B cell (primary cell): ENCODE measurements at regions not wholly inside any gene's neighbourhood (a gene's known extent, or its start where the extent isn't known, plus 50 kb on each side); places are given as distances from the start of the nearest gene placed in this dataset.

Experiments used
- ATAC-seq: fragments of 200-7000 bp; cut with Tn5 transposase; one replicate; pipeline ENCODE4 v1.10.0; 2021; ENCODE audit warnings: low read depth, mild to moderate bottlenecking, moderate number of reproducible peaks, moderate library complexity
- CTCF ChIA-PET: fragments of 350-600 bp; sonication (Branson Sonifier 250); formaldehyde crosslinking; loops from one replicate; lab custom pipeline; 2021; ENCODE audit warnings: antibody characterized with exemption, inconsistent platforms; lab: Charles Lee
- POLR2A ChIA-PET: fragments of 350-600 bp; sonication (Branson Sonifier 250); formaldehyde crosslinking; loops from one replicate; lab custom pipeline; 2021; ENCODE audit warnings: antibody characterized with exemption; lab: Charles Lee
- DNase-seq: peaks from one replicate; pipeline ENCODE4 v3.0.0; 2013
- H2AFZ ChIP-seq: 2 replicates; pipeline ENCODE4 v1.6.1; 2012; ENCODE audit warnings: mild to moderate bottlenecking, low read depth, low read length; ENCODE audit not compliant: insufficient read depth, poor library complexity, severe bottlenecking
- H3K27ac ChIP-seq, 2 donors: 1 replicate in 1 of 2; 2 replicates in 1 of 2; pipeline ENCODE4 v1.5.1; 2012 to 2013; ENCODE audit warnings: low read length in 2 of 2, mild to moderate bottlenecking in 2 of 2, moderate library complexity in 1 of 2
- H3K27me3 ChIP-seq, 4 experiments: fragments of 200-600 bp in 1 of 4; sonication (generic) in 1 of 4; replicated peaks in 1 of 4; 1 replicate in 2 of 4; 2 replicates in 2 of 4; pipeline versions ENCODE4 v1.6.1 to v1.7.0; 2013 to 2016; ENCODE audit warnings: low read length in 3 of 4, mild to moderate bottlenecking in 2 of 4, mixed read lengths in 1 of 4, moderate library complexity in 1 of 4; ENCODE audit not compliant: insufficient read depth in 4 of 4, control insufficient read depth in 3 of 4; ENCODE audit errors: control extremely low read depth in 1 of 4
- H3K36me3 ChIP-seq, 2 experiments: replicated peaks in 1 of 2; 1 replicate in 1 of 2; 2 replicates in 1 of 2; pipeline versions ENCODE4 v1.6.1 to v1.7.1; 2013; ENCODE audit warnings: low read length in 1 of 2; ENCODE audit not compliant: insufficient read depth in 2 of 2, control insufficient read depth in 1 of 2; ENCODE audit errors: control extremely low read depth in 1 of 2, extremely low read depth in 1 of 2
- H3K4me1 ChIP-seq, 2 donors: fragments of 200-600 bp in 1 of 2; sonication (generic) in 1 of 2; 1 replicate in 1 of 2; 2 replicates in 1 of 2; pipeline versions ENCODE4 v1.5.1 to v1.6.1; 2013 to 2017; ENCODE audit warnings: low read length in 2 of 2; ENCODE audit not compliant: control insufficient read depth in 2 of 2, insufficient read depth in 2 of 2
- H3K4me2 ChIP-seq: replicated peaks from 2 replicates; pipeline ENCODE3; 2012; ENCODE audit warnings: mild to moderate bottlenecking, low read depth, low read length; ENCODE audit not compliant: poor library complexity, severe bottlenecking
- H3K4me3 ChIP-seq, 5 experiments: fragments of 200-600 bp in 1 of 5; sonication (generic) in 1 of 5; 1 replicate in 3 of 5; 2 replicates in 2 of 5; pipeline versions ENCODE4 v1.5.1 to v1.7.0; 2011 to 2016; ENCODE audit warnings: low read length in 4 of 5, mild to moderate bottlenecking in 4 of 5, low read depth in 2 of 5, control low read depth in 1 of 5, moderate library complexity in 1 of 5; ENCODE audit not compliant: insufficient read depth in 1 of 5; ENCODE audit errors: control extremely low read depth in 1 of 5, extremely low read depth in 1 of 5
- H3K79me2 ChIP-seq: fragments of 200-600 bp; sonication (generic); one replicate; pipeline ENCODE4 v1.6.0; 2016; ENCODE audit warnings: low read length; ENCODE audit not compliant: control insufficient read depth, insufficient read depth
- H3K9ac ChIP-seq: fragments of 200-600 bp; sonication (generic); 2 replicates; pipeline ENCODE4 v1.6.1; 2017; ENCODE audit warnings: mild to moderate bottlenecking, low read length, moderate library complexity
- H3K9me3 ChIP-seq, 3 donors: one replicate each; pipeline versions ENCODE4 v1.6.1 to v1.7.1; 2013; ENCODE audit warnings: low read length in 2 of 3; ENCODE audit not compliant: control insufficient read depth in 2 of 3, insufficient read depth in 1 of 3; ENCODE audit errors: control extremely low read depth in 1 of 3
- H4K20me1 ChIP-seq: 2 replicates; pipeline ENCODE4 v1.6.0; 2012; ENCODE audit warnings: mild to moderate bottlenecking, low read length; ENCODE audit not compliant: insufficient read depth, control insufficient read depth, poor library complexity, severe bottlenecking
- H3K27ac Mint-ChIP-seq: one replicate; pipeline ENCODE4 v1.8.0; 2021; ENCODE audit warnings: mixed read lengths
- H3K27me3 Mint-ChIP-seq: one replicate; pipeline ENCODE4 v1.8.0; 2021; ENCODE audit warnings: mixed read lengths
- H3K4me1 Mint-ChIP-seq: one replicate; pipeline ENCODE4 v1.8.0; 2021; ENCODE audit warnings: mixed read lengths
- H3K4me3 Mint-ChIP-seq: one replicate; pipeline ENCODE4 v1.8.0; 2021; ENCODE audit warnings: mixed read lengths
- H3K9me3 Mint-ChIP-seq: one replicate; pipeline ENCODE4 v1.8.0; 2022; ENCODE audit warnings: mixed read lengths; ENCODE audit not compliant: insufficient read depth
- EZH2 ChIP-seq: IDR thresholded peaks from 2 replicates; pipeline ENCODE4 v1.6.1; 2012; ENCODE audit warnings: borderline replicate concordance, low read depth, mild to moderate bottlenecking, moderate library complexity, low read length; ENCODE audit not compliant: insufficient read depth, poor library complexity, severe bottlenecking
- WGBS: methylation state at CpG from one replicate; pipeline ENCODE4 v1.1.5; 2013; ENCODE audit warnings: missing lambda C conversion rate; ENCODE audit not compliant: insufficient coverage; 5-methylcytosine and 5-hydroxymethylcytosine counted together
- intact Hi-C: fragments of 100-400 bp; cut with micrococcal nuclease; formaldehyde crosslinking; loops from one replicate; pipeline ENCODE4 v1.10.0; 2022
- TF ChIP-seq, protein P1 (sequence below): fragments of 200-600 bp; IDR thresholded peaks from one replicate; pipeline ENCODE4 v1.8.0; 2022; ENCODE audit warnings: antibody characterized with exemption, mild to moderate bottlenecking

DNA sequence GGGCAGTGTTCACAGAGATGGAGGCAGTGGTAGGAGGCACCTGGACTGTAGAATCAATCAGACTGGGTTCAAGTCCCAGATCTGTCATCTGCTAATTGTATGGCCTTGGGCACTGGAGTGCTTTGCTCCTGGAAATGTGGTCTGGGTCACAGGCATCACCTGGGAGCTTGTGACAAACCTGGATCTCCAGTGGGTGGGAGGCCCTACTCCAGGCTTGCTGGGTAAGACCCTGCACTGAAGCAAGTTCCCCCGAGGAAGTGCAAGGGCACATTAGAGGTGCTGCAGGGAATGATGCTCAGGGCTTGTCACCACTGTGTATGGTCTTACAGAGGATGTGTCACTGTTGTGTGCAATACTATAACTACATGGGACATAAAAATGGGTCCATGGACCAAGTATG, 220.5 kb upstream of the ID2 start:
- Histone ChIP-seq H3K27me3 (peaks cover 0 to 92% (median 62%) of the 10 kb centered on the region in 4 experiments), H3K4me2 (no peak overlapping the region), H3K27ac (no peak overlapping the region), H3K79me2 (no peaks in the 10 kb centered on the region), H3K9me3 (peaks cover 0 to 19% (median 0%) of the 10 kb centered on the region in 3 donors), H3K4me1 (peaks cover 11 to 12% of the 10 kb centered on the region in 2 donors), H3K36me3 (no peaks in the 10 kb centered on the region), H2AFZ (no peak overlapping the region), H3K9ac (no peak overlapping the region), H3K4me3 (no peak overlapping the region), H4K20me1 (no peaks in the 10 kb centered on the region)
- no peak for DNase-seq
- Mint-ChIP-seq H3K27me3 (peaks cover 88% of the 10 kb centered on the region), H3K27ac (no peak overlapping the region), H3K4me3 (no peak overlapping the region), H3K4me1 (peaks cover 10% of the 10 kb centered on the region), H3K9me3 (no peaks in the 10 kb centered on the region)
- intact Hi-C loops, result no loop called here
- ChIA-PET POLR2A (no interaction called here), CTCF (no interaction called here)
- TF ChIP-seq, protein P1, sequence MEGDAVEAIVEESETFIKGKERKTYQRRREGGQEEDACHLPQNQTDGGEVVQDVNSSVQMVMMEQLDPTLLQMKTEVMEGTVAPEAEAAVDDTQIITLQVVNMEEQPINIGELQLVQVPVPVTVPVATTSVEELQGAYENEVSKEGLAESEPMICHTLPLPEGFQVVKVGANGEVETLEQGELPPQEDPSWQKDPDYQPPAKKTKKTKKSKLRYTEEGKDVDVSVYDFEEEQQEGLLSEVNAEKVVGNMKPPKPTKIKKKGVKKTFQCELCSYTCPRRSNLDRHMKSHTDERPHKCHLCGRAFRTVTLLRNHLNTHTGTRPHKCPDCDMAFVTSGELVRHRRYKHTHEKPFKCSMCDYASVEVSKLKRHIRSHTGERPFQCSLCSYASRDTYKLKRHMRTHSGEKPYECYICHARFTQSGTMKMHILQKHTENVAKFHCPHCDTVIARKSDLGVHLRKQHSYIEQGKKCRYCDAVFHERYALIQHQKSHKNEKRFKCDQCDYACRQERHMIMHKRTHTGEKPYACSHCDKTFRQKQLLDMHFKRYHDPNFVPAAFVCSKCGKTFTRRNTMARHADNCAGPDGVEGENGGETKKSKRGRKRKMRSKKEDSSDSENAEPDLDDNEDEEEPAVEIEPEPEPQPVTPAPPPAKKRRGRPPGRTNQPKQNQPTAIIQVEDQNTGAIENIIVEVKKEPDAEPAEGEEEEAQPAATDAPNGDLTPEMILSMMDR, result no peak
- no peak for TF ChIP-seq EZH2
- 100% methylated on average over 1 of the region's 1 CpG for WGBS
- no peak for ATAC-seq

DNA sequence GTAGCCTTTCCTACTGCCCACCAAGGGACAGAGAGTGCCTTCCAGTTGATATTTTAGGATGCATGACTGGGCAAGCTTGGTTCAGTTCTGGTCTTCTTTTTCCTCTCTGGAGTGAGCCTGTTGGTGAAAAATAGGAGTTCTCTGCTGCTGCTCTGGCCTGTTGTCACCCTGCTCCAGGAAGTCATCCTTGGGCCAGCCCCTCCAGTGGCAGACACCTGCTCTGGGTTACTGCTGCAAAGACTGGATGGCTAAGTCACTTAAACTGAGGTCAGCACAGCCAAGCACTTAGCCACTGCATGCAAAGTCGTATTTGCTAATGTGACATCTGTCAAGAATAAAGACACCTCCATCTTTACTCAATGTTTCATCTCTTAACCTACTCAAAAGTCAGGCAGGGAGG, 219.6 kb upstream of the ID2 start:
- Histone ChIP-seq H3K79me2 (no peaks in the 10 kb centered on the region), H3K9ac (no peak overlapping the region), H3K4me3 (no peak overlapping the region), H3K4me2 (no peak overlapping the region), H3K27ac (no peak overlapping the region), H4K20me1 (no peaks in the 10 kb centered on the region), H3K36me3 (no peaks in the 10 kb centered on the region), H3K27me3 (peaks cover 0 to 93% (median 58%) of the 10 kb centered on the region in 4 experiments), H2AFZ (no peak overlapping the region), H3K4me1 (peaks cover 4 to 7% of the 10 kb centered on the region in 2 donors), H3K9me3 (peaks cover 0 to 16% (median 3%) of the 10 kb centered on the region in 3 donors)
- Mint-ChIP-seq H3K9me3 (peaks cover 4% of the 10 kb centered on the region), H3K27ac (no peak overlapping the region), H3K4me1 (peaks cover 9% of the 10 kb centered on the region), H3K4me3 (no peak overlapping the region), H3K27me3 (peaks cover 94% of the 10 kb centered on the region)
- CTCF ChIA-PET, result no interaction called here
- intact Hi-C loops, result no loop called here
- DNase-seq (no peak), ATAC-seq (no peak)
- TF ChIP-seq, protein P1, result no peak
- TF ChIP-seq EZH2, result no peak
- WGBS, result no CpG with 5 or more reads among the region's 1 CpG
- POLR2A ChIA-PET, result no interaction called here
